ENCODE measurements at regions not wholly inside any gene's neighbourhood (a gene's known extent, or its start where the extent isn't known, plus 50 kb on each side); places are given as distances from the start of the nearest gene placed in this dataset.
"Not testable (repeated sequence)": the region's sequence is repeated elsewhere in the genome, so short reads cannot be mapped to it uniquely, and the experiment has no call there.

DNA sequence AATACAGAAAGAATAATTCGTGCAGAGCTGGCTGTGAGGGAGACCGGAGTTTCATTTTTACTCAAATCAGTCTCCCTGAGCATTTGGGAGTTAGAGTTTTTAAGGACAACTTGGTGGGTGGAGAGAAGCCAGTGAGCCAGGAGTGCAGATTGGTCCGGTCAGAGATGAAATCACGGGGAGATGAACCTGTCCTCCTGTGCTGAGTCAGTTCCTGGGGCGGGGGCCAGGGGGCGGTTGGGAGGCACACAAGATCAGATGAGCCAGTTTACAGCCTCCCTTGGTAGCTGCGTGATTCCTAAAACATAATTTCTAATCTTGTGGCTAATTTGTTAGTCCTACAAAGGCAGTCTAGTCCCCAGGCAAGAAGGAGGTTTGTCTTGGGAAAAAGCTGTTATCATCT lies 1267.9 kb downstream of the AMY1C start:
- no peak overlapping the region for H3K27ac ChIP-seq
- DNase-seq (ENCODE audit: low read depth, low spot score): no peak

GRCh38 chr1:105023719-105024118 lies 1274.0 kb downstream of the AMY1C start:
- no peak for DNase-seq (ENCODE audit: low read depth, low spot score)
- H3K27ac ChIP-seq: no peak overlapping the region

DNA sequence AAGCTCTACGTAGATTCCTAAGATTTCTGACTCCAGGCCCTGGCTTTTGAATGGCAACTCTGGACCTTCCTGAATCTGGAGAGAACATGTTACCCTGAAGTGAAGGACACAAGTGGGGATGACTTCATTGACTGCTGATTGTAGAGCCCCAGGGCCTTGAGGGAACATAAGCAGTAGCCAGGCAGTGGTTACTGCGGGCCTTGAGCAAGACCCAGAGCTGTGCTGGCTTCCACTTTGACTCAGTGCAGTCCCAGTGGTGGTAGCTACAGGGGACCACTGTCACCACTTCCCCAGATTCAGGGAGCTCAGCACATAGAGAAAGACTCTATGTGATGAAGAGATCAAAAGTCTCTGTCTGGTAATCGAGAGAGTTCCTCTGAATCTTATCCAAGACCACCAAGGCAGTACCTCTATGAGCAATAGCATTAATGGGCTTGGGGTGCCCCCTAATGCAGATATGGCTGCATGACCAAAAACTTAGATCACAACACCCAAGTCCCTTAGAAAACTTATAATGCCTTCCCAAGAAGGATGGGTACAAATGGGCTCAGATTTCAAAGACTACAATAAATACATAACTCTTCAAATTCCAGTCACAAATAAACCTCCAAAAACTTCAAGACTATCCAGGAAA lies 1278.3 kb downstream of the AMY1C start:
- DNase-seq (ENCODE audit: low read depth, low spot score): no peak
- H3K27ac ChIP-seq: no peak overlapping the region

- no peak for DNase-seq (ENCODE audit: low read depth, low spot score)
Observed at GRCh38 chr1:105072446-105072845, 1322.7 kb downstream of the AMY1C start.

DNA sequence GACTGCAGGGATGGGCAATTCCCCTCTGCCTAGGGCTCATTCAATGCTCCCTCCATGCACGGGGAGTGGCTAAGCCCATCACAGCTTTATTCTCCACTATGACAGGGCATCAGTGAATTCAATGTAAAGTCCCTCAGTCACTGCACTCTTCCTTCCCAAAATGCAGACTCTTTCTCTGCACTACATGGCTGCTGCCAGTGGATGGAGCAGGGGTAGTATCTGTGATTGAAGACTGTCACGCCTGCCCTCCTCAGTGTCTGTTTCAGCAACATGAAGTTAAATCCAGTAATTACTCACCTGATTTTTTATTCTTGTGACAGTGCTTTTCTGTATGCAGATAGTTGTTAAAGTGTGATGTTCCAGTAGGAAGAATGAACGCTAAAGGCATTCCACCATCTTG lies 1323.2 kb downstream of the AMY1C start:
- DNase-seq (ENCODE audit: low read depth, low spot score): no peak
- no peak overlapping the region for H3K27ac ChIP-seq

More at GRCh38 chr1:105072446-105072845, 1322.7 kb downstream of the AMY1C start:
- no peak overlapping the region for H3K27ac ChIP-seq

- no peak for DNase-seq (ENCODE audit: low read depth, low spot score)
- H3K27ac ChIP-seq: no peak overlapping the region
Observed at GRCh38 chr1:105073660-105074059, 1324.0 kb downstream of the AMY1C start.

DNA sequence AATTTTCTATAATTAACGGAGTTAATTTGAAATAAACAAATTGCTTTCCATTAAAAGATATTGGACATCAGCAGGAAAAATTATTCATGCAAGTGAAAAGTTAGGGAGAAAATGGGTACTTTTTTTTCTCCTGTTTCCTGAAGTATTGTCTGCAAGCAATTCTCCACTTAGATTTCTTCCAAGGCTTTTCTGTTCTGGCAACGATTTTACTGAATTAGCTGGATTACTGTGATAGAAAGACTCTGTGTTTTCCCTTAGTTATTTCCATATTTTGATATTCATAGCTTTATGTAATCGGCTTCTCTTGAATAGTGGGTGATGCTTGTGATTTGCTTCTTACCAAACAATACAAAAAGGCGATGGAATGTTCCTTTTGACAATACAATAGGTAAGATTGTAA lies 1333.9 kb downstream of the AMY1C start:
- H3K27ac ChIP-seq: no peak overlapping the region

DNA sequence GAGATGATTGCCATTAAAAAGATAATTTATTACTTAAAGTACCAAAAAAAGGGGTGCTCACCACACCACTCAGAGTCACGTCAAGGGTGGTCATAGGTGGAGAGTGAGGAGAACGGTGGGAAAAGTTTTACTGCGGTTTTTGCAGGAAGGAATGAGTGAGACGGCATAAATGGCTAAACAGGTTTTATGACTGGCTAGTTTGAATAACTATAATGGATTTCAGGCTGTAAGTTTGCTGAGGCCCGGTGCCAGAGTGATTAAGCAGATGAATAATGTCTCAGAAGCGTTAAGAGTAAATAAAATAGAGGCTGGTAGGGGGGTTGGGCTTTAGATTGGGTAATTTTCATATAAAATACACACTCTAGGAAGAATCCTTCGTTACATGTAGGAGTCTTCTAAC lies 1337.8 kb downstream of the AMY1C start:
- H3K27ac ChIP-seq: peak overlapping the region; percentile 62
- peak; percentile 90 for DNase-seq (ENCODE audit: low read depth, low spot score)

More for the DNA sequence above, 1333.9 kb downstream of the AMY1C start:
- no peak for DNase-seq (ENCODE audit: low read depth, low spot score)

DNA sequence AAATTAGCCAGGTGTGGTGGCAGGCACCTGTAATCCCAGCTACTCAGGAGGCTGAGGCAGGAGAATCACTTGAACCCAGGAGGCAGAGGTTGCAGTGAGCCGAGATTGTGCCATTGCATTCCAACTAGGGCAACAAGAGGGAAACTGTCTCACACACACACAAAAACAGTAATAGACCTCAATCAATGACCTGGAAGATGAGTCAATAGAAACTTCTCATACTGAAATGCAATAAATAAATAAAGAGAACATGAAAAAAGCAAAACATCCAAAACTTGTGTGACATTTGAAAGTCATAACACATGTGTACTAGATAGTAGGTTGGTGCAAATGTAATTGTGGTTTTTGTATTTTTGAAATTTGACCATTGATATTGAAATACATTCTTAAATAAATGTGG lies 1338.5 kb downstream of the AMY1C start:
- DNase-seq (ENCODE audit: low read depth, low spot score): peak; percentile 33
- H3K27ac ChIP-seq: peak overlapping the region; percentile 62

- H3K27ac ChIP-seq; DNase-seq (ENCODE audit: low read depth, low spot score): not testable (repeated sequence)
Observed at GRCh38 chr1:105093893-105094292, 1344.2 kb downstream of the AMY1C start.

- H3K27ac ChIP-seq: no peak overlapping the region
- no peak for DNase-seq (ENCODE audit: low read depth, low spot score)
Observed at GRCh38 chr1:105100102-105100501, 1350.4 kb downstream of the AMY1C start.

DNA sequence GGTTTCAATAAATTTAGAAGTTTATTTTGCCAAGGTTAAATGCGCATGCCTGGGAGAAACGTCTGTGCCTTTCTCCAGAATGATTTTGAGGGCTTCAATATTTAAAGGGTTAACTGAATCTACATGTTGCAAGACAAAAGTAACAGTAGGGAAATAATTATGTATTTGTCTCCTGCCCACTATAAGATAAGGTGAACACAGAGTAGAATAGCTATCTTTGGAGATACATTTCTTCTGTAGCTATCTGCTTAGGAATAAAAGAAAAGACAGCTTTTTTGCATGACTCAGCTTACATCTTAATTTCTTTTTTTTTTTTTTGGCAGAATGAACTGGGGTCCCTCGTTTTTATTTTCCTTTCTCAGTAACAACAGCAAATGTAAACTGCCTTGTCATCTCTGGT lies 1351.6 kb downstream of the AMY1C start:
- no peak for DNase-seq (ENCODE audit: low read depth, low spot score)
- H3K27ac ChIP-seq: no peak overlapping the region

GRCh38 chr1:105102371-105102770 lies 1352.7 kb downstream of the AMY1C start:
- DNase-seq (ENCODE audit: low read depth, low spot score): no peak
- no peak overlapping the region for H3K27ac ChIP-seq

- no peak overlapping the region for H3K27ac ChIP-seq
- DNase-seq (ENCODE audit: low read depth, low spot score): no peak
Observed at GRCh38 chr1:105122041-105122440, 1372.3 kb downstream of the AMY1C start.

- H3K27ac ChIP-seq: no peak overlapping the region
- no peak for DNase-seq (ENCODE audit: low read depth, low spot score)
Observed at GRCh38 chr1:105137543-105138457, 1388.1 kb downstream of the AMY1C start.

- H3K27ac ChIP-seq: no peak overlapping the region
- DNase-seq (ENCODE audit: low read depth, low spot score): no peak
Observed at GRCh38 chr1:105138458-105138893, 1388.8 kb downstream of the AMY1C start.

DNA sequence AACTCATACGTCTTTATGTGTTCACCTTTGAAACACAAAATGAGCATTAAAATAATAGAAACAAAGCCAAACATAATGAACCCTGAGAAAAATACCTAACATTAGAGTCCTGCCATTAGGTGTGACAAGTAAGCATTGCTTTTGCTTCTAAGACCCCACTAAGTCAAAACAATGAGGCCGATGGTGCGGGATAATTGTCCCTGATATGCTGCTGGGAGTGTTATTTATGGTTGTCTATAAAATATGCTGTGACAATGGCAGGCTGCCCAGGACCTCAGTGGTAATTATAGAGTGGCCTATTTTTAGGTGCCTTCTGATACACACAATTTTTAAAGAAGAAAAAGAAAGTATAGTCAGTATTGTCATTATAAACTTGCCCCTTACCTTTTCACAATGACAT lies 1423.1 kb downstream of the AMY1C start:
- H3K27ac ChIP-seq: no peak overlapping the region
- DNase-seq (ENCODE audit: low read depth, low spot score): no peak

- no peak for DNase-seq (ENCODE audit: low read depth, low spot score)
- no peak overlapping the region for H3K27ac ChIP-seq
Observed at GRCh38 chr1:105180789-105181188, 1431.1 kb downstream of the AMY1C start.

DNA sequence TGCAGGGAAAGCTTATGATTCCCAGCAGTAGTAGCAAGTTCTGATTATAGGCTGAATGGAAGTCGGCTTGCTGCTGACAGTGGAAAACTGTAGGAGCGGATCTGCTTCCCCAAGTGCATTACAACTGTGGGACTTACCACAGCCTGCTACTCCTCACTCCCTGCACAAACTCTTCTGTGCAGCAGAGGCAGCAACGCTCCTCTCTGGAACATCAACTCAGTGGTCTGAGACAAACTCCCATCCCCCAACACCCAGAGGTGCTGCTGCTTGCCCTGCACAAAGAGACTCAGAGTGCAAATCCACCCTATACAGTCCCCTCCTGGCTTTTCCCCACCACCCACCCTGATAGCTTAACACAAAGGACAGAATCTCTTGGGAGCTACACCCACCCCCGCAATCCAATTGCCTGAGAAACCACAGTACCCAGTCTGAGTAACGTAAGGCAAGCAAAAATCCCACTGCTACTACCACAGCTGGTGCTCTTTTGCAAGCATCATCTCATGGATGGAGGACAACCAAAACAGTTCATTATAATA lies 1455.2 kb downstream of the AMY1C start:
- DNase-seq (ENCODE audit: low read depth, low spot score): no peak
- H3K27ac ChIP-seq: no peak overlapping the region

GRCh38 chr1:105208581-105208980 lies 1458.9 kb downstream of the AMY1C start:
- H3K27ac ChIP-seq: no peak overlapping the region
- no peak for DNase-seq (ENCODE audit: low read depth, low spot score)

- H3K27ac ChIP-seq: no peak overlapping the region
- DNase-seq (ENCODE audit: low read depth, low spot score): no peak
Observed at GRCh38 chr1:105210747-105211146, 1461.0 kb downstream of the AMY1C start.

All from epithelial cell of prostate (primary cell).